HT1080 (cell line): ENCODE measurements at regions not wholly inside any gene's neighbourhood (a gene's known extent, or its start where the extent isn't known, plus 50 kb on each side); places are given as distances from the start of the nearest gene placed in this dataset.
A peak's percentile ranks its signal among the peaks of the same experiment; 100 is the strongest.

Experiments
- DNase-seq: peaks from one replicate; pipeline ENCODE4 v3.0.0-alpha.2; 2015; ENCODE audit warnings: low read depth

DNA sequence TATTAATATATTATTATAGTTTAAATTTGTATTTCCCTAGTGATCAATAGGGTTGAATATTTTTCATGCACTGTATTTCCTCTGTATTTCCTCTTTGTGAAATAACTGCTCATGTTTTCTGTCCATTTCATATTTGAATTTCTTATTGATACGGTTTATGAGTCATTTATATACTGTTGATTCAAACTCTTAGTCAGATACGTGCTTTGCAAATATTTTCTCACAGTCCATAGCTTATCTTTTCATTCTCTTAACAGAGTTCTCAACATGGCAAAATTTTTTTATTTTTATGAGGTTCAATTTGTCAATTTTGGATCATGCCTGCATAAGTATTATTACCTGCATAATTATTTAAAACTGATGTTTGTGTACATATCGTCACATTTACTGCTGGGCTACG lies 329.6 kb downstream of the HAO1 start:
- no peak for DNase-seq

DNA sequence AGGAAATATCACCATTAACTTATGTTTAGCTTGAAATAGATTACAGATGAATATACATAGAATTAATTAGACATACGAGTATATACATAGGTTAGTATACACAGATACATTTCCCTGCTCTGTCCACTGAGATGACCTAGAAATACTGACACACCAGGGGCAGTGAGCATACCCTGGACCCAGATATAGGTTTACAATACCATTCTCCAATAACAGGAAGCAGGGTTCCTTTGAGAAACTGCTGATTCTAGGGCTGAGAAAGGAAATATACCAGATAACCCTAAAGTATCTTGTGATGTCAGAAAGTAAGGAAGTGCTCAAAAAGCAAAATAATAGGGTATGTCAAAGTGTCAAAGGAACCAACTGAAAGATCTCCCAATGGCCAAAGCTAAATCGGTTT lies 322.5 kb downstream of the HAO1 start:
- no peak for DNase-seq

DNA sequence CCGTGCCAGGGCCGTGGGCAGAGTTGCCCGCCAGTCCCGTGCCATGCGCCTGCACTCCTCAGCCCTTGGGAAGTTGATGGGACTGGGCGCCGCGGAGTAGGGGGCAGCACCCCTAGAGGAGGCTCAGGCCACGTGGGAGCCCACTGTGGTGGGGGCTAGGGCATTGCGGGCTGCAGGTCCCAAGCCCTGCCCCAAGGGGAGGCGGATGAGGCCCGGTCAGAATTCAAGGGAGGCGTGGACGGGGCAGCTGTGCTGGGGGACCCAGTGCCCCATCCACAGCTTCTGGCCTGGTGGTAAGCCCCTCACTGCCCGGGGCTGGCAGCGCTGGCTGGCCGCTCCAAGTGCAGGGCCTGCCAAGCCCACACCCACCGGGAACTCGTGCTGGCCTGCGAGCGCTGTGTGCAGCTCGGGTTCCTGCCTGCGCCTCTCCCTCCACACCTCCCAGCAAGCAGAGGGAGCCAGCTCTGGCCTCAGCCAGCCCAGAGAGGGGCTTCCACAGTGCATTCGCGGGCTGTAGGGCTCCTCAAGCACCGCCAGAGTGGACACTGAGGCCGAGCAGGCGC lies 317.8 kb downstream of the HAO1 start:
- no peak for DNase-seq

DNA sequence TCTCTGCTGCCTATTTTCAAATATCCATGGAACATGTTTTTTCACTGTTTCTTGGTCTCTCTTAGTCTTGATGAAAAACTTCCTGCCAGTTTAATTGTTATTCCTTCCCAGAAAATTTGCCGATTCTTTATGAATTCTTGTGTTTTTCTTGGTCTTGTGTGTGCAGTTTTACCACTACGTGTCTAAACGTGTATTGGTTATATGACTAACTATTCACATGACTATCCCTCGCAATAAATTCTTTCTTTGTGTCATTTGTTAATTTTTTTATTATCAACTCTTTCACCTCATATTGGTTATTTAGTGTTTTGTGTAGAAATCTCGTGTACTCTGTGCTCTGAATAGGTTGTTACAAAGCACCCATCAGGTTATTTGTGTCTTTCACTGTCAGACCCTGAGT lies 315.4 kb downstream of the HAO1 start:
- DNase-seq: no peak

DNA sequence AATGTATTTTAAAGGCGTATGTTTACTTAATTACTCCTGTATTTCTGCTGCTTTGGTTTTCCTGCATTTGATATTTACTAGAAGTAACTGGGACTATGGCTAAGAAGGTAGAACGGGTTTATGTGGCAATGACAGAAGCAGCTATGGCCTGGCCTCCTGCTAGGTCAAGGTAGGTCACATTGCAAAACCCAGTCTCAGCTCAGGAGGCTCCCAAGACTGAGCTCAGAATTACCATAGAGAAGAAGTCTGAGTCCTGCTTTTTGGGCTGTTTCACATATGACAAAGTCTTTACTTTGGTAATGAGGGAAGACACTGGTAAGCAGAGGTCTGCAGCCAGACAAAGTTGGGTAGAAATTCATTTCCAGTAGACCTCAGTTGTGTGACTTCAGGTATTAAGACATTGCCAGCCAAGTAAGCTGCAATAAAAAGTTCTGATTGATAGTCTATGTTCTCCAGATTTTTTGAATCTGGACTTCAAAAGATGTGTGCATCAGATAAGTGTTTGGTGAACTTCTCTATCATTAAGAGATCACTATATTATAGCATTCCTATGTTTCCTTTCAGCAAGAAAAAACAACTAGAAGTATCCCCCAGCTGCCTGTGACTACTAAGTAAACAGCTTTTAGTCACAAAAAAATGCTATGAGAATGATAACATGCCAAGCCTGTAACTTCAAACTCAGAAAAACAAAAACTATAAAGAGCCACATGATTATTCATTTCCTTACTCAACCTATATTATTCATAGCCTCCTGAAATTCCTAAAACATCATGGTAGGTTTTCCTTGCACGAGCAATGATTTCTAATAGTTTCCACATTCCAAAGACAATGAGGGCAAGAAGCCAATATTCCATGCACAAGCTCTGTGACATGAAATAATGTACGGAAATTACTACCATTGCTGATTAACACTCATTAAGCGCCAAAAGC lies 312.3 kb downstream of the HAO1 start:
- DNase-seq: peak; percentile 78

DNA sequence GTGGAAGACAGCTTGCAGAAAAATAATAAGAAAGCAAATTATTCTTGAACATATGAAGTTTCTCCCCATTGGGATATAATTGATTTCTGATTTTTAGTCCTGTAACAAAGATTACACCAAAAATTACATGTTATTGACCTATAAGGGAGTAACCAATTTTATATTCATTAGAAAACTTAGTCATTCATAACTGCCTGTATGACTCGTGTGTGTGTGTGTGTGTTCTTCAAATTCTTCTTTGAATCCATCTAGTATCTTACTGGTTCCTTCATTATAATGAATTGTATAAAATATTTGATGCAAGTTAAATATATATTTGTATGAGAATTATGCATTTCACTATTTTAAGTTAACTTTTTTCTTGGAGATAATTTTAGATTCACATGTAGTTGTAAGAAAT lies 310.4 kb downstream of the HAO1 start:
- no peak for DNase-seq

DNA sequence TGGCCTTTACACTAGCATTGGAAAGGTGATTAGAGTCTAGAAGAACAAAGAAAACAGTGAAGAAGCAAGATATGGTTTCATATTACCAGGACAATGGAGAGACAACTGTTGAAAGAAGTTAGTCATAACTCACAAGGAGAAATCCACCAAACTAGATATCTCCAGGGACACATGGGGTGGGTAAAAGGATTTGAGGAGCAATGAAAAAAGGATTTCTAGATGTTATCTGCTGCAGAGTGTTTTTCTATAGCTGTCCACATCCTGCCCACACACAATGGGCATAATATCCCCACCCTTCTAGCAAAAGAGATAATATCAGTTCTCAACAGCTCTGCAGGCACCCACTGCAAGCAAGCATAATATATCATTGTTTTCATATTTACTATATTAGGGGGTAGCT lies 303.1 kb downstream of the HAO1 start:
- DNase-seq: peak; percentile 80

DNA sequence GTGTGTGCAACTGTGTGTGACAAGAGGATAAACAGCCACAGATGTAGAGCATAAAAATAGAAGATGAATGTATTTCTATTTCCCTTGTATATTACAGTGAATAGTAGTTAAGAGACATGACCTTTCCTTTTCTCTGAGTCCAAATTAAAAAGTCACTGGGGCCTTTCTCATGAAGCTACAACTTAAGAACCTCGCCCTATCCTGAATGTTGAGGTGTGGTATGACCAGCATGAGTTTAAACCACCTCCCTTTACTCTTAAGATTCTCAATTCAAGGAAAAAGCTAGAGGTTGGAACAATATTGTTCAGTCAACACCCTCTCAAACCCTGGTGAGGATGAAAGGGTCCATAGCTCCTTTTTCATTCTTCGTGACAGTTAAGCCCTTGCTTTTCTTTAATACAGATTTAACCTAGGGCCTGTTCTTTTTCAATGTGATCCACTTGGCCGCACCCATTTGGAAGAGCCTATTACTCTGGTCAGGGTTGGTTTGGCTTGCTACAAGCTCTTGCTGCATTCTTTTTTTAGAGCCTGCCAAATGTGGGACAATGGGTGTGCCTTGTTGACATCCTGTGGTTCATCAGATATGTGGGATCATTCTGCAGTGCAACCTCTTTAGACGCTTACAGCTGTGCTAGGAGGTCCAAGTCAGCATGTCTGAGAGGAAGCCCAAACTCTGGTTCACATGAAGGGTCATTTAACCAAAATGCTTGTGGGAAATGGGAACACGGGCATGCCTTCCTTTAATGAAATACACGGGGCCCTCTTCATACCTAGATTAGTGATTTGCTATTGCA lies 290.0 kb downstream of the HAO1 start:
- peak; percentile 13 for DNase-seq

DNA sequence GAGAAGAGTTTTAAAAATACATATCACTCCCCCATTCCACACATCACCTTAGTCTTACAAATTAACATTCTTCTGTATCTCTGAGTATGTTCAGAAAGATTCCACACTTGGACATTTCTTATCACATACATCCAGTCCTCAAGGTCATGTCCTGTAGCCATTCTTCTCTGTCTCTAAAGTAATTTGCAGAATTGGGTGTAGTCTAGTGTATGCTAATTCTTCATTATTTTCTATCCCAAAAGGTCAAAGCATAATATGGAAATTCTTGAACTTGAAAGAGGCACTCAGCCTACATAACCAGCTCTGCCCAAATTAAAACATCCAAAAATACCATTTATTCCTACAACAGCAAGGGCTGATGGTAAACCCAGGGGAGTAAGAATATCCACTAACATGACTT lies 286.0 kb downstream of the HAO1 start:
- DNase-seq: no peak

DNA sequence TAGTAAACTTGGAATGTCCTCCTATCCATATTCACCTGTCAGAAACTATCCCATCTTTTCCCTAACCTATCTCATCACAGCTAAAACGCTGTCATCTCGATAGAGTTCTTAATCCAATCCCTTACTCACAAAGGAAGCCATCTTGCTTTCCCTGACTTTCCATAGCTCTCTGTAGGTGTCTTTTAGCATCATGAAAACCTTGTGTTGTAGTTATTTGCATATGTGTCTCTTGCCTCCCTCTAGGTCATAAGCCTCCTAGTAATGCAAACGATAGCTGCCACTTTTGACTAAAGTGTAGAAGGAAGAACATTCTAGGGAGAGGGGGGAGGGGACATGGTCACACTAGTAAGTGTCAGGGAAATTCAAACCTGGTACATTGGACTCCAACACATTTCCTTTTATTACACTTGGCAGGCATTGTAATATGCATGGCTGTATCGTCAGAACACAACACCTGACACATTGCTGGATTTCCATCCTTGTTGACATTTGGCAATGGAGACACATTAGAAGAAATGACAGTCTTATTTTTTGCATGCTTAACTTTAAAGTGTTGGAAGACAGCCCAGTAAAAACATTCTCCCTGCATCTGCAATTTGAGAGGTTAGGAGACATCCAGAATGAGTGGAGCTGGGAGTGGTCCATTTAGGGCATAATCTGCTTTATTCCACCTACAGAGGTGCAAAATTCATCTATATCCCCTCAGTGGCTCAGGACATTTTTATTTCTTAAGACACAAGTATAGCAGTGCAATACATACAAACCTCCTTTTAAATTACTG lies 283.4 kb downstream of the HAO1 start:
- no peak for DNase-seq

DNA sequence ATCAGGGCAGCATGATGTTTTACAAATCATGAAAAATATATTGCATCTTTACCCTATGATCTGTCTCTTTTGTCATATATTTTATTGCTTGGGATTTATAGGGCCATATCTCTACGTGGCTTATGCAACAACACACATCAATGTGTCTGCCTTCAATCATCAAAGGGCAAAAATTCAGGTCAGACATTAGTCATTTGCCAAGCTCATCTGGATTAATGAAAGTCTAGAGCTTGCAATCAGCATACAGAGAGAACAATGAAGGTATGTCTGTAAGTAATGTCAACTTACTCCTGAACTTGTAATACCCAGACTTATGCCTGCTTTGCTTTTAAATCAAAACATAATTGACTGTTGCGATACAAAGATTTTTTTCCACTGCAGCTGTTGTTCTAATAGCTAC lies 282.7 kb downstream of the HAO1 start:
- no peak for DNase-seq

DNA sequence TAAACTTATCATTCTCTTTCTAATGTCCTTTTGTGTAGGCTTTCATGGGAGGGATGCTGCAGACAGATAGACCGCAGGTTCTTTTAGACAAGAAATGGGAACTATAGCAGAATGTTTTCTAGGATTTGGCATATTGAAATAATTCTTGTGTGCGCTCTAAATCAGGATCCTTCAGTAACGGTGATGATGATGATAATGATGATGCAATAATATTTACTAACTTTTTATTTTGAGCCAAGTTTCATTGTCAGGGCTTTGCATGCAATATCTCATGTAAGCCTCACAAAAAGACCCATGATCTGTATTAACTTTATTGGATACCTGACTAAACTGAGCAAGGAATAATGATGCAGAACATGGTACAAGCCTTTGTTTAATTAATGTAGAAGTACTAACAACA lies 280.1 kb downstream of the HAO1 start:
- no peak for DNase-seq

DNA sequence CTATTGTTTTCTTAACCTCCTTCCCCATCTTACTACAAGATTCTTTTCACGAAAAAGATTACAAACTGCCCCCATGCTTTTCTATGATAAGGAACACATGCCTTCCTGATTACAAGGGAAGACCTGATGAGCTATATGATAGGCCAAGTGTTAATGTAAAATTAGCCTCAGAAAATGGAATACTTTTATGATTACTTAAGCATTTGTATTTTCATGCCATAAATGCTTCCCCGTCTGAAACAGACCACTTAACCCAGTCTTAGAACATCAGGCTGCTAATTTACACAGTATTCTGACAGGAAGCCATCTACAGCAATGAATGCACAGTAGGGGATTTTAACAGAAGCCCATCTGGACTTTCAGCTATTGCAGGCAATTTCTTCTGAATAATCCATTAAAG lies 274.9 kb downstream of the HAO1 start:
- no peak for DNase-seq

DNA sequence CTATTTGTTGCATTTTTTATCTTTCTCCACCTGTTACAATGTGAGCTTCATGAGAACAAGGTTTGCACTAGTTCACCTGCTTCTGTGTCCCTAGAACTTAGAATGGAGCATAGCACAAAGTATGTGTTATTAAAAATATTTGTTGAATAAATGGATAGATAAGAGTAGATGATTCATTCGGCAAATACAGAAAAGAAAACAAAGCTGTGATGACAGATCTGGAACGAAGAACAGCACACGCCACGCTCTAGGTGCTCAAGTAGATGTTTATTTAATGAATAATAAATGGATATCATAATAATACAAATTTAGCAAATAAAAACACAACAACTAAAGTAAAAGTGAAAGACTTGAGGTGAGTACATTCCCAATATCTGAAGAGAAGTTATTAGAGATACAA lies 273.1 kb downstream of the HAO1 start:
- DNase-seq: no peak

DNA sequence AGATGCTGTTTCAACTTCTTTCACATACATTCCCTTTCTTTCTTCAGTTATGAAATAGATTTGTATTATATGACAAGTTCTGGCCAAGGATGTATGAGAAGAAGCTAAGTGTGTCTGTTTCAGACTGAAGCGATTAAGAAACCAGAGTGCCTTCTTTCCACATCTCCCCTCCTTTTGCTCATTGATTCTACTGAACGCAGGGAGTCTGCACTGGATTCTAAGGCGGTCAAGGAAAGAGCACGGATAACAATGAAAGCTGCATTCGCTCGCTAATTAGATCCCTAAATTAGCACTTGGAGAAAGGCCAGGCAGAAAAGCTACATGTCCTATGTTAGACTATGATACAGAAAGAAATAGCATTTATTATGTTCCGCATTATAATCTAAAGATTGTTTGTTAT lies 267.7 kb downstream of the HAO1 start:
- no peak for DNase-seq

DNA sequence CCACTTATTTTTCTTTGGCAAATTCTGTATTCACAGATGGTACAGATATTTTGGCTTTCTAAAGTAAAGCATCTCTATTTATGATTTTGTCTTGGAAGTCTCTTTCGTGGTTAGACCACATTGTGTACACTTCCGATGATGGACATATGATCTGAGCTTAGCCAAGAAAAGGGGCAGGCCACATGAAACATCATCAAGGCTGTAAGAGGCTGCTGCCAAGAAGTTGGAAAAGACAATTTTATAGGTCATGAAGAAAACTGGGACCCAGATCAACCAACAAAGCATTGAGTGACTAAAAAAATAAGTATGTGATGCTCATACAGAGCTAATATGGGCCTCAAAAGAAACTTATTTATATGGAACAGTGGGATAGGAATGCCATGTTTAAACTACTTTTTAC lies 266.4 kb downstream of the HAO1 start:
- peak; percentile 49 for DNase-seq

DNA sequence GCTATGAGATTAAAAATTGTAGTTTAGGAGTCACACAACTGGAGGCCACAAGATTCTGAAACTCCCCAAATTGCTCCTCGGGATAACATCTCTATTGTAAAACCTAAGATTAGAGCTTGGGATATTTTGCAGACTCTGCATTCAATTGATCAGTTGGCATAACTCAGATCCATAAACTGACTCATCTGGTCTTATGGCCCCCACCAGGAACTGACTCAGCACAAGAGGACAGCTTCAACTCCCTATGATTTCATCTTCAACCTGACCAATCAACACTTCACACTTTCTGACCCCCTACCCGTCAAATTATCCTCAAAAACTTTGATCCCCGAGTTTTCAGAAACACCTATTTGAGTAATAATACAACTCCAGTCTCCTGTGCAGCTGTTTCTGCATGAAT lies 257.3 kb downstream of the HAO1 start:
- peak; percentile 40 for DNase-seq

DNA sequence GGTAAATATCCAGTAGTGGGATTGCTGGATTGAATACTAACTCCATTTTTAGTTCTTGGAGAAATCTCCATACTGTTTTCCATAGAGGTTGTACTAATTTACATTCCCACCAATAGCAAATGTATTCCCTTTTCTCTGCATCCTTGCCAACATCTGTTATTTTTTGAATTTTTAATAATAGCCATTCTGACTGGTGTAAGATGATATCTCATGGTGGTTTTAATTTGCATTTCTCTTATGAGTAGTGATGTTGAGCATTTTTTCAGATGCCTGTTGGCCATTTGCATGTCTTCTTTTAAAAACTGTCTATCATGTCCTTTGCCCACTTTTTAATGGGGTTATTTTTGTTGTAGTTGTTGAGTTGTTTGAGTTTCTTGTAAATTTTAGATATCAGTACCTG lies 253.2 kb downstream of the HAO1 start:
- no peak for DNase-seq

DNA sequence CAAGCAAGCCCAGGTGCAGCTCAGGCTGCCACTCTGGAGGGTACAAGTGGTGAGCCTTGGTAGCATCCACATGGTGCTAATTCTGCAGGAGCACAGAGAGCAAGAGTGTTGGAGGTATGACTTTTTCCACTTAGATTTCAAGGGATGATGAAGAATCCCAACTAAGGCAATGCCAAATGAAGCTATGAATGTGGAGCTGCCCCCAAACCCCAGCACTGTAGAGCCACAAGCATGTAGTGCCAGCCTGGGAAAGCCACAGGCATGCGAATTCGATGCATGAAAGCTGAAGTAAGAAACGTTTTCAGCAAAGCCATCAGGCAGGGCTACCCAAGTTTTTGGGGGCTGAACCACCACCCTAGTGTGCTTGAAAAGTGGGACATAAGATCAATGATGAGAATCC lies 251.1 kb downstream of the HAO1 start:
- no peak for DNase-seq

DNA sequence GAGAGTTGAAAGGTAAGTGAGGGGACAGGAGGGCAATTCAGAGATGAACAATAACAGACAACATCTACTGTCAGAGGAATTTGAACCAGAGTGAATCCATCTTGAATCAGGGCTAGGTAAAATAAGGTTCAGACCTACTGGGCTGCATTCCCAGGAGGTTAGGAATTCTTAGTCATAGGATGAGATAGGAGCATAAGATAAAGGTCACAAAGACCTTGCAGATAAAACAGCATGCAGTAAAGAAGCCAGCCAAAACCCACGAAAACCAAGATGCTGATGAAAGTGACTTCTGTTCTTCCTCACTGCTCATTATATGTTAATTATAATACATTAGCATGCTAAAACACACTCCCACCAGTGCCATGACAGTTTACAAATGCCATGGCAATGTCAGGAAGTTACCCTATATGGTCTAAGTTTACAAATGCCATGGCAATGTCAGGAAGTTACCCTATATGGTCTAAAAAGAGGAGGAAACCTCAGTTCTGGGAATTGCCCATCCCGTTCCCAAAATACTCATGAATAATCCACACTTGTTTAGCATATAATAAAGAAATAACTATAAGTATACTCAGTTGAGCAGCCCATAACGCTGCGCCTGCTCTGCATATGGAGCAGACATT lies 248.5 kb downstream of the HAO1 start:
- DNase-seq: peak; percentile 4

DNA sequence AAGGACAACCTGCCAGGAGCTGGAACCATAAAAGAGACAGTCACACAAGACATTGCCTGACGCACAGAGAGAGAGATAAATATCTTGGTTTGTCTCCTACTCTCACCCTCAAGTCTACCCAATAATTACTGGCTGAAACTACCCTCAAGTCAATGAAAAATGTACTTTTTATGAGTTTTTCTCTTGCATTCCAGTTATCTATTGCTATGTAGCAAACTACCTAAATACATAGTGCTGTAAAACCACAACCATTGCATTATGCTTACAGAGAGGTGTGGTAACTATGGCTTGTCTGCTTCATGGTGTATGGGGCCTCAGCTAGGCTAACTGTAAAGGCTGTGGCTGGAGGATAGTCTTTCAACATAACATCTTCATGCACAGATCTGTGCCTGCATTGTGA lies 247.8 kb downstream of the HAO1 start:
- DNase-seq: no peak
